Amniotic epithelial cell (primary cell): ENCODE measurements at regions not wholly inside any gene's neighbourhood (a gene's known extent, or its start where the extent isn't known, plus 50 kb on each side); places are given as distances from the start of the nearest gene placed in this dataset.

Source experiments
- DNase-seq: peaks from one replicate; pipeline ENCODE4 v3.0.0-alpha.2; 2010; ENCODE audit warnings: low read depth

- DNase-seq, result no peak
Measured at GRCh38 chr20:59403962-59404314, 103.5 kb downstream of the EDN3 start.

- DNase-seq, result no peak
Measured at GRCh38 chr20:59404749-59405148, 104.3 kb downstream of the EDN3 start.

- no peak for DNase-seq
Measured at GRCh38 chr20:59405226-59406200, 105.1 kb downstream of the EDN3 start.

- no peak for DNase-seq
Measured at GRCh38 chr20:59406446-59406845, 106.0 kb downstream of the EDN3 start.

- no peak for DNase-seq
Measured at GRCh38 chr20:59411170-59411569, 110.8 kb downstream of the EDN3 start.

GRCh38 chr20:59411589-59411988 is 111.2 kb downstream of the EDN3 start:
- no peak for DNase-seq

GRCh38 chr20:59412181-59412580 is 111.8 kb downstream of the EDN3 start:
- no peak for DNase-seq

GRCh38 chr20:59412875-59413284 is 112.5 kb downstream of the EDN3 start:
- DNase-seq, result no peak

GRCh38 chr20:59413326-59413865 is 113.0 kb downstream of the EDN3 start:
- no peak for DNase-seq

- DNase-seq, result no peak
Measured at GRCh38 chr20:59414936-59415623, 114.7 kb downstream of the EDN3 start.

- DNase-seq, result no peak
Measured at GRCh38 chr20:59416916-59417315, 116.5 kb downstream of the EDN3 start.

GRCh38 chr20:59421089-59421488 is 120.7 kb downstream of the EDN3 start:
- no peak for DNase-seq

GRCh38 chr20:59421920-59422637 is 121.7 kb downstream of the EDN3 start:
- DNase-seq, result no peak

- no peak for DNase-seq
Measured at GRCh38 chr20:59422872-59423544, 122.6 kb downstream of the EDN3 start.

- no peak for DNase-seq
Measured at GRCh38 chr20:59424976-59425375, 124.6 kb downstream of the EDN3 start.

GRCh38 chr20:59425572-59425971 is 125.2 kb downstream of the EDN3 start:
- DNase-seq, result no peak

GRCh38 chr20:59428006-59428405 is 127.6 kb downstream of the EDN3 start:
- no peak for DNase-seq

- DNase-seq, result no peak
Measured at GRCh38 chr20:59428441-59429205, 128.2 kb downstream of the EDN3 start.

GRCh38 chr20:59429396-59429795 is 129.0 kb downstream of the EDN3 start:
- DNase-seq, result no peak

- no peak for DNase-seq
Measured at GRCh38 chr20:59431014-59431413, 130.6 kb downstream of the EDN3 start.

GRCh38 chr20:59434960-59435359 is 134.5 kb downstream of the EDN3 start:
- no peak for DNase-seq
